SK-N-SH treated with all-trans-retinoic acid at 6 μM for 48 hours (cell line): ENCODE measurements at regions not wholly inside any gene's neighbourhood (a gene's known extent, or its start where the extent isn't known, plus 50 kb on each side); places are given as distances from the start of the nearest gene placed in this dataset.

Source experiments
- ATAC-seq: fragments of 200-7000 bp; cut with Tn5 transposase; 3 replicates; pipeline ENCODE4 v1.9.1; 2020; ENCODE audit warnings: mild to moderate bottlenecking, moderate library complexity
- ARNTL ChIP-seq: fragments of 450-650 bp; formaldehyde crosslinking; IDR thresholded peaks from 2 replicates; pipeline ENCODE4 v1.5.0; 2020; ENCODE audit warnings: low read depth, mild to moderate bottlenecking, moderate library complexity, borderline replicate concordance
- BACH2 ChIP-seq: fragments of 250-450 bp; sonication (Bioruptor Pico); IDR thresholded peaks from 2 replicates; pipeline ENCODE4 v1.9.0; 2021; ENCODE audit warnings: mild to moderate bottlenecking, borderline replicate concordance
- ISL1 ChIP-seq: fragments of 250-450 bp; sonication (Bioruptor Pico); IDR thresholded peaks from 2 replicates; pipeline ENCODE4 v2.1.2; 2022; ENCODE audit warnings: mild to moderate bottlenecking, moderate library complexity
- POU6F1 ChIP-seq: fragments of 250-450 bp; sonication (Bioruptor Pico); IDR thresholded peaks from 2 replicates; pipeline ENCODE4 v1.8.0; 2021; ENCODE audit warnings: low read depth, mild to moderate bottlenecking, moderate library complexity, borderline replicate concordance
- PPARA ChIP-seq: fragments of 250-450 bp; sonication (Bioruptor Pico); IDR thresholded peaks from 2 replicates; pipeline ENCODE4 v1.5.0; 2020; ENCODE audit warnings: mild to moderate bottlenecking, borderline replicate concordance
- RARB ChIP-seq: fragments of 250-450 bp; sonication (Bioruptor Pico); IDR thresholded peaks from 2 replicates; pipeline ENCODE4 v1.8.0; 2021; ENCODE audit warnings: mild to moderate bottlenecking, moderate library complexity
- SNAI2 ChIP-seq: fragments of 250-450 bp; sonication (Bioruptor Pico); IDR thresholded peaks from 2 replicates; pipeline ENCODE4 v1.5.0; 2020; ENCODE audit warnings: mild to moderate bottlenecking, moderate library complexity
- TCF4 ChIP-seq: fragments of 250-450 bp; sonication (Bioruptor Pico); IDR thresholded peaks from 2 replicates; pipeline ENCODE4 v1.8.0; 2021; ENCODE audit warnings: mild to moderate bottlenecking, moderate library complexity, borderline replicate concordance
- TOX ChIP-seq: fragments of 250-450 bp; sonication (Bioruptor Pico); IDR thresholded peaks from 2 replicates; pipeline ENCODE4 v1.8.0; 2021; ENCODE audit warnings: mild to moderate bottlenecking, moderate library complexity, borderline replicate concordance
- TSHZ2 ChIP-seq: fragments of 250-450 bp; sonication (Bioruptor Pico); IDR thresholded peaks from 2 replicates; pipeline ENCODE4 v1.5.0; 2020; ENCODE audit warnings: mild to moderate bottlenecking, moderate library complexity
- ZC3H10 ChIP-seq: fragments of 250-450 bp; sonication (Bioruptor Pico); IDR thresholded peaks from 2 replicates; pipeline ENCODE4 v1.5.1; 2021; ENCODE audit warnings: mild to moderate bottlenecking, moderate library complexity
- ZFP3 ChIP-seq: fragments of 250-450 bp; sonication (Bioruptor Pico); IDR thresholded peaks from 2 replicates; pipeline ENCODE4 v1.5.0; 2020; ENCODE audit warnings: mild to moderate bottlenecking, moderate library complexity
- ZFP30 ChIP-seq: fragments of 450-650 bp; formaldehyde crosslinking; IDR thresholded peaks from 2 replicates; pipeline ENCODE4 v1.5.0; 2022; ENCODE audit warnings: mild to moderate bottlenecking, moderate library complexity
- ZNF565 ChIP-seq: fragments of 450-650 bp; formaldehyde crosslinking; conservative IDR thresholded peaks from 2 replicates; pipeline ENCODE4 v1.5.0; 2020; ENCODE audit warnings: low read depth, mild to moderate bottlenecking, moderate library complexity
- ZNF70 ChIP-seq: fragments of 450-650 bp; formaldehyde crosslinking; IDR thresholded peaks from 2 replicates; pipeline ENCODE4 v1.5.0; 2020; ENCODE audit warnings: mild to moderate bottlenecking, moderate library complexity
- ZNF8 ChIP-seq: fragments of 450-650 bp; formaldehyde crosslinking; IDR thresholded peaks from 2 replicates; pipeline ENCODE4 v1.5.0; 2020; ENCODE audit warnings: mild to moderate bottlenecking, moderate library complexity
- TF ChIP-seq, protein P1 (sequence below): fragments of 250-450 bp; sonication (Bioruptor Pico); IDR thresholded peaks from 2 replicates; pipeline ENCODE4 v1.5.1; 2020; ENCODE audit warnings: low read depth, mild to moderate bottlenecking, moderate library complexity
- TF ChIP-seq, protein P2 (sequence below): fragments of 250-450 bp; sonication (Bioruptor Pico); IDR thresholded peaks from 2 replicates; pipeline ENCODE4 v1.5.1; 2021; ENCODE audit warnings: mild to moderate bottlenecking, moderate library complexity
- TF ChIP-seq, protein P3 (sequence below): fragments of 250-450 bp; sonication (Bioruptor Pico); IDR thresholded peaks from 2 replicates; pipeline ENCODE4 v1.8.0; 2020; ENCODE audit warnings: mild to moderate bottlenecking, moderate library complexity, borderline replicate concordance

DNA sequence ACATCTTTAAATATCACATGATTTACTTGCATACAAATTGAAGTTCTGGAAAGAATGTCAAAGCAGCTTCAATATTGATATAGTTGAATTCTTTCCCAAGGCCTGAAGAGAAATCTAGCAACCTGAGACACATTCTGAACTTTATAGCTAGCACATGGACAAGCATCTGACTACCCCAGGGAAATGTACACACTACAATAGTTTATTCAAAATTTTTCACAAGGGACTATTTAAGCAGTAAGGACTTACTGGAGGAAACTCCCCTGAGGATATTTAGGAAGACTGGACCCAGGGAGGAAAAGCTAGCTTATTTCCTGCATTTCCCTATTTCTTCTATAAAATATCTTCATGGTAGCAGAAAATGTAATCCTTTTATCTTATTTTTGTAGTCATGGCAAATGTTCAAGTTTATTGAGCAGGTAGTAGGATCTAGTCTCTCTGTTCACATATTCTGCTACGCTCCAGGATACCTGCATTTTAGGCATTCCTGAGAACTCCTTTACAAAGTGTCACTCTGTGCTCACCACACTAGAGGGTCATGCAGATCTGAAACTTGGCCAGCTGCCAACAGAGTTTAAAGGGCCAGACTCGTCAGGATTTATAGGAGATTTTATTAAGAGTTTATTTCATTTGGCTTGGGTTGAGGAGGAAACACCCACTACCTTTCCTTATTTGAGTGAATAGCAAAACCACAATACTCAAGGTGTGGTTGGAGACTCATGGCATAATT lies 348.4 kb upstream of the FTMT start (continued):
- no peak for TF ChIP-seq ZFP3
- no peak for TF ChIP-seq TCF4
- no peak for TF ChIP-seq PPARA (CRISPR knock-in tag)
- TF ChIP-seq SNAI2 (CRISPR knock-in tag), result no peak
- no peak for TF ChIP-seq ISL1 (CRISPR knock-in tag)
- TF ChIP-seq ARNTL (CRISPR knock-in tag), result no peak

DNA sequence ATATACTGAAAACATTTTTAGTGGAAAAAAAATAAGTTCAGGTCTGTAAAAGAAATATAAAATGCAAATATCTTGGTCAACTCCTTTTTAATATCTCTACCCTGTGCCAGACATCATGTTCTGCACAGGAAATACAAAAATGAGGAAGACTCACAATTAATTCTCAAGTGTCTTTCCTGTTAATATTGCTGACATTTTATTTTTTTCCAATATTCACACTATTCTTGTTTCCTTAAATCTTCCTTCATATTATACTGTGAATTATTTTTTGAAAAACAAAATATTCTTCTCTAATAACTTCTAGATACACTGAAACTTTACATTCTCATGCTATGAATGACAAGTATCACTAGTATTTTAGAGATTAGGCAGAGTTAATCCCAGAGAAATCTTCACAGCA lies 334.7 kb upstream of the FTMT start:
- TF ChIP-seq PPARA (CRISPR knock-in tag) (no peak), ARNTL (CRISPR knock-in tag) (no peak), BACH2 (CRISPR knock-in tag) (no peak), TCF4 (no peak), TOX (no peak), ZFP3 (no peak), TSHZ2 (CRISPR knock-in tag) (no peak), ISL1 (CRISPR knock-in tag) (no peak), ZFP30 (CRISPR knock-in tag) (no peak), ZC3H10 (CRISPR knock-in tag) (no peak)
- TF ChIP-seq, protein P1, sequence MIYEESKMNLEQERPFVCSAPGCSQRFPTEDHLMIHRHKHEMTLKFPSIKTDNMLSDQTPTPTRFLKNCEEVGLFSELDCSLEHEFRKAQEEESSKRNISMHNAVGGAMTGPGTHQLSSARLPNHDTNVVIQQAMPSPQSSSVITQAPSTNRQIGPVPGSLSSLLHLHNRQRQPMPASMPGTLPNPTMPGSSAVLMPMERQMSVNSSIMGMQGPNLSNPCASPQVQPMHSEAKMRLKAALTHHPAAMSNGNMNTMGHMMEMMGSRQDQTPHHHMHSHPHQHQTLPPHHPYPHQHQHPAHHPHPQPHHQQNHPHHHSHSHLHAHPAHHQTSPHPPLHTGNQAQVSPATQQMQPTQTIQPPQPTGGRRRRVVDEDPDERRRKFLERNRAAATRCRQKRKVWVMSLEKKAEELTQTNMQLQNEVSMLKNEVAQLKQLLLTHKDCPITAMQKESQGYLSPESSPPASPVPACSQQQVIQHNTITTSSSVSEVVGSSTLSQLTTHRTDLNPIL (CRISPR knock-in tag), result no peak
- TF ChIP-seq, protein P2, sequence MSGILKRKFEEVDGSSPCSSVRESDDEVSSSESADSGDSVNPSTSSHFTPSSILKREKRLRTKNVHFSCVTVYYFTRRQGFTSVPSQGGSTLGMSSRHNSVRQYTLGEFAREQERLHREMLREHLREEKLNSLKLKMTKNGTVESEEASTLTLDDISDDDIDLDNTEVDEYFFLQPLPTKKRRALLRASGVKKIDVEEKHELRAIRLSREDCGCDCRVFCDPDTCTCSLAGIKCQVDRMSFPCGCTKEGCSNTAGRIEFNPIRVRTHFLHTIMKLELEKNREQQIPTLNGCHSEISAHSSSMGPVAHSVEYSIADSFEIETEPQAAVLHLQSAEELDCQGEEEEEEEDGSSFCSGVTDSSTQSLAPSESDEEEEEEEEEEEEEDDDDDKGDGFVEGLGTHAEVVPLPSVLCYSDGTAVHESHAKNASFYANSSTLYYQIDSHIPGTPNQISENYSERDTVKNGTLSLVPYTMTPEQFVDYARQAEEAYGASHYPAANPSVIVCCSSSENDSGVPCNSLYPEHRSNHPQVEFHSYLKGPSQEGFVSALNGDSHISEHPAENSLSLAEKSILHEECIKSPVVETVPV (CRISPR knock-in tag), result no peak
- no peak for ATAC-seq

DNA sequence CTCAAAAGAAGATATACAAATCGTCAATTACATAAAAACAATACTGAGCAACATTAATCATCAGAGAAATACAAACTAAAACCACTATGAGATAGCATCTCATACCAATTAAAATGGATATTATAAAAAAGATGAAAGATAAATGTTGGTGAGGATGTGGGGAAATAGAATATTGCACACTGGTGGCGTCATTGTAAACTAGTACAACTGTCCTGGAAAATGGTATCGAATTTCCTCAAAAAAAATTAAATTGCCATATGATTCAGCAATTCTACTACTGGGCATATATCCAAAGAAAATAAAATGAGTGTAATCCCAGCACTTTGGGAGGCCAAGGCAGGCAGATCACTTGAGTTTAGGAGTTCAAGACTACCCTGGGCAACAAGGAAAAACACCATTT lies 326.0 kb upstream of the FTMT start:
- ATAC-seq, result no peak
- TF ChIP-seq ZNF8 (CRISPR knock-in tag) (no peak), ZNF70 (CRISPR knock-in tag) (no peak), ZNF565 (CRISPR knock-in tag) (no peak), TCF4 (no peak), TSHZ2 (CRISPR knock-in tag) (no peak), ARNTL (CRISPR knock-in tag) (no peak), ISL1 (CRISPR knock-in tag) (no peak), ZFP30 (CRISPR knock-in tag) (no peak), BACH2 (CRISPR knock-in tag) (no peak), RARB (CRISPR knock-in tag) (no peak), POU6F1 (CRISPR knock-in tag) (no peak)
- TF ChIP-seq, protein P3, sequence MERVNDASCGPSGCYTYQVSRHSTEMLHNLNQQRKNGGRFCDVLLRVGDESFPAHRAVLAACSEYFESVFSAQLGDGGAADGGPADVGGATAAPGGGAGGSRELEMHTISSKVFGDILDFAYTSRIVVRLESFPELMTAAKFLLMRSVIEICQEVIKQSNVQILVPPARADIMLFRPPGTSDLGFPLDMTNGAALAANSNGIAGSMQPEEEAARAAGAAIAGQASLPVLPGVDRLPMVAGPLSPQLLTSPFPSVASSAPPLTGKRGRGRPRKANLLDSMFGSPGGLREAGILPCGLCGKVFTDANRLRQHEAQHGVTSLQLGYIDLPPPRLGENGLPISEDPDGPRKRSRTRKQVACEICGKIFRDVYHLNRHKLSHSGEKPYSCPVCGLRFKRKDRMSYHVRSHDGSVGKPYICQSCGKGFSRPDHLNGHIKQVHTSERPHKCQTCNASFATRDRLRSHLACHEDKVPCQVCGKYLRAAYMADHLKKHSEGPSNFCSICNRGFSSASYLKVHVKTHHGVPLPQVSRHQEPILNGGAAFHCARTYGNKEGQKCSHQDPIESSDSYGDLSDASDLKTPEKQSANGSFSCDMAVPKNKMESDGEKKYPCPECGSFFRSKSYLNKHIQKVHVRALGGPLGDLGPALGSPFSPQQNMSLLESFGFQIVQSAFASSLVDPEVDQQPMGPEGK (CRISPR knock-in tag), result no peak
